SU-DHL-6 (cell line): ENCODE measurements at regions not wholly inside any gene's neighbourhood (a gene's known extent, or its start where the extent isn't known, plus 50 kb on each side); places are given as distances from the start of the nearest gene placed in this dataset.

ENCODE experiments used
- EZH2phosphoT487 ChIP-seq: fragments of 200-600 bp; sonication (generic), shearing (Covaris generic); conservative IDR thresholded peaks from 2 replicates; pipeline ENCODE4 v1.6.1; 2018; ENCODE audit warnings: mild to moderate bottlenecking, antibody characterized with exemption, low read length, moderate library complexity, mixed read lengths
- TF ChIP-seq, protein P1 (sequence below): fragments of 200-600 bp; sonication (generic); IDR thresholded peaks from one replicate; pipeline ENCODE4 v1.5.1; 2017; ENCODE audit warnings: antibody characterized with exemption, mild to moderate bottlenecking, low read length, moderate library complexity; ENCODE audit not compliant: insufficient read depth, poor library complexity, severe bottlenecking

DNA sequence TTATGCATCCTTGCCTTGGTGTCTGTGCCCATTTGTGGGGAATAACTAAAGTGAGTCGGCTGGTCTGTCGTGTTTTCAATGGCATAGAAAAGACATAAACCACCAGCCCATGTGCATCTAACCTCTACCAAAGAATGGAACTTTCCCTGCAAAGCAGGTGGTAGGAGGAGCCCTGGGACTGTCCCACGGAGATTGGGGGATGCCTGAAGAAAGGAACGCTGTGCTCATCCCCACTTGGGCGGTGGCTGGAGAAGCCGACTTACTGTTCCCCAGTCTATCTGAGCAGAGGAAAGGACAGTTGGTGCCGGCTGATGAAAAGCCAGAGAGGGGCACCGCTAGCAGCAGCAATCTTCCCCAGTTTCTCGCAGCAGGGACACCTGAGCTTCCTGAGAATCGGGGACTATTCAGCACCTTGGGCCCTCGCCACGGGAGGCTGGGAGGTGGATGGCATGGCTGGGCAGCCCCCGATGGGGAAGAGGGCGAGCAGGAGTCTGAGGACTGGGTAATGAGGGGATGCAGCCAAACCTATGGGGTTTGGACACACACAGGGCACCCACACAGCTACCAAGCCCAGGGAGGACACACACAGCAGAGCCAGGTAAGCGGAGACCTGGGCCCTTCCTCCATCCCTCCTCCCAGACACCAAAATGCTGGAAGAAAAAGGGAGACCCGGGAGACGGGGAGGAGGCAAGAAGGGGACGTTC lies 53.7 kb upstream of the AGAP1 start:
- no peak for TF ChIP-seq EZH2phosphoT487
- TF ChIP-seq, protein P1, sequence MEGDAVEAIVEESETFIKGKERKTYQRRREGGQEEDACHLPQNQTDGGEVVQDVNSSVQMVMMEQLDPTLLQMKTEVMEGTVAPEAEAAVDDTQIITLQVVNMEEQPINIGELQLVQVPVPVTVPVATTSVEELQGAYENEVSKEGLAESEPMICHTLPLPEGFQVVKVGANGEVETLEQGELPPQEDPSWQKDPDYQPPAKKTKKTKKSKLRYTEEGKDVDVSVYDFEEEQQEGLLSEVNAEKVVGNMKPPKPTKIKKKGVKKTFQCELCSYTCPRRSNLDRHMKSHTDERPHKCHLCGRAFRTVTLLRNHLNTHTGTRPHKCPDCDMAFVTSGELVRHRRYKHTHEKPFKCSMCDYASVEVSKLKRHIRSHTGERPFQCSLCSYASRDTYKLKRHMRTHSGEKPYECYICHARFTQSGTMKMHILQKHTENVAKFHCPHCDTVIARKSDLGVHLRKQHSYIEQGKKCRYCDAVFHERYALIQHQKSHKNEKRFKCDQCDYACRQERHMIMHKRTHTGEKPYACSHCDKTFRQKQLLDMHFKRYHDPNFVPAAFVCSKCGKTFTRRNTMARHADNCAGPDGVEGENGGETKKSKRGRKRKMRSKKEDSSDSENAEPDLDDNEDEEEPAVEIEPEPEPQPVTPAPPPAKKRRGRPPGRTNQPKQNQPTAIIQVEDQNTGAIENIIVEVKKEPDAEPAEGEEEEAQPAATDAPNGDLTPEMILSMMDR: no peak
